WTC11 (cell line): ENCODE measurements at regions not wholly inside any gene's neighbourhood (a gene's known extent, or its start where the extent isn't known, plus 50 kb on each side); places are given as distances from the start of the nearest gene placed in this dataset.

ENCODE experiments used
- ATAC-seq: fragments of 200-7000 bp; cut with Tn5 transposase; 2 replicates; pipeline ENCODE4 v1.10.0; 2021; ENCODE audit warnings: mild to moderate bottlenecking, moderate library complexity
- CTCF ChIA-PET: fragments of 300-600 bp; sonication (Branson Sonifier 250); formaldehyde crosslinking; loops from one replicate; lab custom pipeline; 2021; ENCODE audit warnings: antibody characterized with exemption; lab: Charles Lee
- POLR2A ChIA-PET: fragments of 350-600 bp; sonication (Branson Sonifier 250); formaldehyde crosslinking; loops from one replicate; lab custom pipeline; 2021; ENCODE audit warnings: antibody characterized with exemption; lab: Charles Lee
- DNase-seq: peaks from one replicate; pipeline ENCODE4 v3.0.0; 2021; ENCODE audit warnings: low spot score
- H3K27ac Mint-ChIP-seq: 2 replicates; pipeline ENCODE4 v1.8.0; 2021; ENCODE audit warnings: mixed read lengths
- H3K27me3 Mint-ChIP-seq: 2 replicates; pipeline ENCODE4 v1.8.0; 2021; ENCODE audit warnings: low read depth, mild to moderate bottlenecking, moderate library complexity, mixed read lengths
- H3K36me3 Mint-ChIP-seq: 2 replicates; pipeline ENCODE4 v1.8.0; 2021; ENCODE audit warnings: mixed read lengths
- H3K4me1 Mint-ChIP-seq: 2 replicates; pipeline ENCODE4 v1.8.0; 2022; ENCODE audit warnings: mixed read lengths
- H3K4me3 Mint-ChIP-seq: 2 replicates; pipeline ENCODE4 v1.8.0; 2021; ENCODE audit warnings: mild to moderate bottlenecking, moderate library complexity, mixed read lengths
- H3K9me3 Mint-ChIP-seq: 2 replicates; pipeline ENCODE4 v1.8.0; 2021; ENCODE audit warnings: mixed read lengths
- ATF3 ChIP-seq: sonication (generic); formaldehyde crosslinking; conservative IDR thresholded peaks from 2 replicates; pipeline ENCODE4 v1.8.1; 2022; ENCODE audit warnings: mild to moderate bottlenecking, missing genetic modification reagents
- CBFB ChIP-seq: sonication (generic); formaldehyde crosslinking; IDR thresholded peaks from 2 replicates; pipeline ENCODE4 v1.8.1; 2022; ENCODE audit warnings: mild to moderate bottlenecking, low read depth, missing genetic modification reagents
- CREB1 ChIP-seq: sonication (generic); formaldehyde crosslinking; IDR thresholded peaks from 2 replicates; pipeline ENCODE4 v1.8.0; 2023; ENCODE audit warnings: mild to moderate bottlenecking, missing genetic modification reagents
- ELF4 ChIP-seq: sonication (generic); formaldehyde crosslinking; IDR thresholded peaks from 2 replicates; pipeline ENCODE4 v1.8.1; 2022; ENCODE audit warnings: low read depth, mild to moderate bottlenecking, moderate library complexity, missing genetic modification reagents
- FOXJ3 ChIP-seq: sonication (generic); formaldehyde crosslinking; IDR thresholded peaks from 2 replicates; pipeline ENCODE4 v1.9.0; 2021; ENCODE audit warnings: missing genetic modification reagents, mild to moderate bottlenecking, borderline replicate concordance
- GABPB1 ChIP-seq: sonication (generic); formaldehyde crosslinking; IDR thresholded peaks from 2 replicates; pipeline ENCODE4 v1.8.1; 2023; ENCODE audit warnings: mild to moderate bottlenecking, missing genetic modification reagents
- HMGXB4 ChIP-seq: sonication (generic); formaldehyde crosslinking; IDR thresholded peaks from 2 replicates; pipeline ENCODE4 v1.8.1; 2023; ENCODE audit warnings: mild to moderate bottlenecking, moderate library complexity, missing genetic modification reagents
- MXD4 ChIP-seq: fragments of 250-450 bp; sonication (Bioruptor Pico); IDR thresholded peaks from 2 replicates; pipeline ENCODE4 v1.8.0; 2021; ENCODE audit warnings: mild to moderate bottlenecking, moderate library complexity, borderline replicate concordance
- MYBL2 ChIP-seq: sonication (generic); formaldehyde crosslinking; IDR thresholded peaks from 2 replicates; pipeline ENCODE4 v1.8.1; 2023; ENCODE audit warnings: mild to moderate bottlenecking, moderate library complexity, missing genetic modification reagents
- NFE2L1 ChIP-seq: sonication (generic); formaldehyde crosslinking; IDR thresholded peaks from 2 replicates; pipeline ENCODE4 v1.8.1; 2023; ENCODE audit warnings: missing genetic modification reagents
- NR1H2 ChIP-seq: sonication (generic); formaldehyde crosslinking; IDR thresholded peaks from 2 replicates; pipeline ENCODE4 v1.9.0; 2021; ENCODE audit warnings: mild to moderate bottlenecking, moderate library complexity, missing genetic modification reagents
- OVOL2 ChIP-seq: fragments of 250-450 bp; sonication (Bioruptor Pico); IDR thresholded peaks from 2 replicates; pipeline ENCODE4 v1.9.0; 2021; ENCODE audit warnings: mild to moderate bottlenecking, borderline replicate concordance
- RORB ChIP-seq: fragments of 250-450 bp; sonication (Bioruptor Pico); IDR thresholded peaks from 2 replicates; pipeline ENCODE4 v1.9.0; 2021; ENCODE audit warnings: mild to moderate bottlenecking
- TCF7 ChIP-seq: sonication (generic); formaldehyde crosslinking; IDR thresholded peaks from 2 replicates; pipeline ENCODE4 v1.8.0; 2022; ENCODE audit warnings: mild to moderate bottlenecking, low read depth, missing genetic modification reagents, moderate library complexity
- USF2 ChIP-seq: sonication (generic); formaldehyde crosslinking; IDR thresholded peaks from 2 replicates; pipeline ENCODE4 v1.8.1; 2023; ENCODE audit warnings: mild to moderate bottlenecking, missing genetic modification reagents, moderate library complexity
- ZMAT4 ChIP-seq: fragments of 250-450 bp; sonication (Bioruptor Pico); IDR thresholded peaks from 2 replicates; pipeline ENCODE4 v1.9.0; 2021; ENCODE audit warnings: mild to moderate bottlenecking
- ZNF138 ChIP-seq: sonication (generic); formaldehyde crosslinking; conservative IDR thresholded peaks from 2 replicates; pipeline ENCODE4 v1.8.1; 2022; ENCODE audit warnings: mild to moderate bottlenecking, moderate library complexity, missing genetic modification reagents
- ZNF281 ChIP-seq: sonication (generic); formaldehyde crosslinking; IDR thresholded peaks from 2 replicates; pipeline ENCODE4 v1.8.0; 2023; ENCODE audit warnings: mild to moderate bottlenecking, missing genetic modification reagents
- TF ChIP-seq, protein P1 (sequence below): sonication (generic); formaldehyde crosslinking; IDR thresholded peaks from 2 replicates; pipeline ENCODE4 v1.8.1; 2022; ENCODE audit warnings: low read depth, missing genetic modification reagents, borderline replicate concordance
- TF ChIP-seq, protein P2 (sequence below): sonication (generic); formaldehyde crosslinking; conservative IDR thresholded peaks from 2 replicates; pipeline ENCODE4 v1.8.1; 2023; ENCODE audit warnings: mild to moderate bottlenecking, low read depth, missing genetic modification reagents, moderate library complexity
- TF ChIP-seq, protein P3 (sequence below): sonication (generic); formaldehyde crosslinking; IDR thresholded peaks from 2 replicates; pipeline ENCODE4 v1.8.0; 2023; ENCODE audit warnings: missing genetic modification reagents, mild to moderate bottlenecking, borderline replicate concordance

DNA sequence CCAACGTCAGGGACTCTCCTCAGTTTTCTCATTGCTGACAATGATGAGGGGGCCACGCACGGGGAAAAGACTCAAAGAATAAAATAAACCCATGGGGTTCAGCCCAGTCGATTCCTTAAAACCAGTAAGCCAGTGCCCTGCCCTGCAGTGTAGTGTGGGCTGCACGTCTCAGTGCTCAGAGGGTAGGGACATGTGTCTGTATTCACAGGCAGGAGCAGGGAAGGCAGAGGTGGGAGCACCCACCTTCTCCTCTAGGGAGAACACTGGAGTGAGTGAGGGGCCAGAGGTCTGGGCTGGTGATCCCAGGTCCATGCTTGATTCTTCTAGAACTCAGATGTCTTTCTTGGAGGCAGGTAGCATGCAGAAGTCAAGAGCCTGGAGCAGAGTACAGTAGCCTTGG is 303.6 kb downstream of the MATN1 start (continued):
- TF ChIP-seq ZNF281 (CRISPR knock-in tag) (no peak), GABPB1 (CRISPR knock-in tag) (no peak), RORB (CRISPR knock-in tag) (no peak), MYBL2 (no peak), NFE2L1 (no peak), USF2 (CRISPR knock-in tag) (no peak)
- TF ChIP-seq, protein P1, sequence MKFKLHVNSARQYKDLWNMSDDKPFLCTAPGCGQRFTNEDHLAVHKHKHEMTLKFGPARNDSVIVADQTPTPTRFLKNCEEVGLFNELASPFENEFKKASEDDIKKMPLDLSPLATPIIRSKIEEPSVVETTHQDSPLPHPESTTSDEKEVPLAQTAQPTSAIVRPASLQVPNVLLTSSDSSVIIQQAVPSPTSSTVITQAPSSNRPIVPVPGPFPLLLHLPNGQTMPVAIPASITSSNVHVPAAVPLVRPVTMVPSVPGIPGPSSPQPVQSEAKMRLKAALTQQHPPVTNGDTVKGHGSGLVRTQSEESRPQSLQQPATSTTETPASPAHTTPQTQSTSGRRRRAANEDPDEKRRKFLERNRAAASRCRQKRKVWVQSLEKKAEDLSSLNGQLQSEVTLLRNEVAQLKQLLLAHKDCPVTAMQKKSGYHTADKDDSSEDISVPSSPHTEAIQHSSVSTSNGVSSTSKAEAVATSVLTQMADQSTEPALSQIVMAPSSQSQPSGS (CRISPR knock-in tag): no peak
- TF ChIP-seq, protein P2, sequence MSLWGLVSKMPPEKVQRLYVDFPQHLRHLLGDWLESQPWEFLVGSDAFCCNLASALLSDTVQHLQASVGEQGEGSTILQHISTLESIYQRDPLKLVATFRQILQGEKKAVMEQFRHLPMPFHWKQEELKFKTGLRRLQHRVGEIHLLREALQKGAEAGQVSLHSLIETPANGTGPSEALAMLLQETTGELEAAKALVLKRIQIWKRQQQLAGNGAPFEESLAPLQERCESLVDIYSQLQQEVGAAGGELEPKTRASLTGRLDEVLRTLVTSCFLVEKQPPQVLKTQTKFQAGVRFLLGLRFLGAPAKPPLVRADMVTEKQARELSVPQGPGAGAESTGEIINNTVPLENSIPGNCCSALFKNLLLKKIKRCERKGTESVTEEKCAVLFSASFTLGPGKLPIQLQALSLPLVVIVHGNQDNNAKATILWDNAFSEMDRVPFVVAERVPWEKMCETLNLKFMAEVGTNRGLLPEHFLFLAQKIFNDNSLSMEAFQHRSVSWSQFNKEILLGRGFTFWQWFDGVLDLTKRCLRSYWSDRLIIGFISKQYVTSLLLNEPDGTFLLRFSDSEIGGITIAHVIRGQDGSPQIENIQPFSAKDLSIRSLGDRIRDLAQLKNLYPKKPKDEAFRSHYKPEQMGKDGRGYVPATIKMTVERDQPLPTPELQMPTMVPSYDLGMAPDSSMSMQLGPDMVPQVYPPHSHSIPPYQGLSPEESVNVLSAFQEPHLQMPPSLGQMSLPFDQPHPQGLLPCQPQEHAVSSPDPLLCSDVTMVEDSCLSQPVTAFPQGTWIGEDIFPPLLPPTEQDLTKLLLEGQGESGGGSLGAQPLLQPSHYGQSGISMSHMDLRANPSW: no peak
- TF ChIP-seq, all 79 proteins: peak for 0

DNA sequence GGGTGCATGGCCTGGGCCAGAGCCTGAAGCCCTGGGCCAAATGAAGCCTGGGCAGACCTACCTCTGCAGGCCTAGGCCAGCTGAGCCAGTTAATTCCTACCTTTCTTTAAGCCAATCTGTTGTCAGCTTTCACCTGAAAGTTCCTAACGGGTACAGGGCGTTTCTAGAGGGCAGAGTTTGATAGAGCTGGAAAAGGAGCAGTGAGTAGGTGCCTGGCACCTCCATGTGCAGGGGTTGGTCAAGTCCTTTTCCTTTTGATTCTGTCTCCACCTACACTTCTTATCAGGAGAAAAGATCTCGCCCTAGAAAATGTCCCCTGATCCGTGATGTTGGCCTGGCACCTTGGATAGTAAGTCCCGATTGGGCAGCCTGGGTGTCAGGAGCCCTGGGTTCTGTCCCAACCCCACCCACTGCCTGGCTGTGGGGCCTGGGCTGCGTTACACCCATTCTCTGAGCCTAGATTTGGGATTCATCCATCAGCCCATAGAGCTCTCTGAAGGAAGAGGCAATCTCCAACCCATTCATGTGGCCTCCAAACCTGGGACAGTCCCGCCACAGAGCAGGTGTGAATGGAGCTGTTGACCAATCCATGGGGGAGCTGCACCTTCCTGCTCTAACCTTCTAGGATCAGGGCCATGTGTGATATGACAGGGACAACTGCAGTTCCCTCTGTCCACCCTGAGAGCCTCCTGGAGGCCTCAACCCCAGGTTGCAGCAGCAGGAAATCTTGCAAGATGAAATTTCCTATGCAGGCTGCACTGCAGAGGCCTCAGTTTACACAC is 304.3 kb downstream of the MATN1 start:
- H3K9me3 Mint-ChIP-seq: no peaks in the 10 kb centered on the region
- no peak overlapping the region for H3K4me3 Mint-ChIP-seq
- DNase-seq (no peak), ATAC-seq (no peak)
- ChIA-PET POLR2A (no interaction called here), CTCF (interaction anchor here (1.8 to 2.4 kb wide), 2 partner anchors 11 to 39 kb away, joined by 8 to 11 read pairs; no protein-coding TSS in a partner anchor)
- H3K36me3 Mint-ChIP-seq: no peaks in the 10 kb centered on the region
- H3K27me3 Mint-ChIP-seq: no peaks in the 10 kb centered on the region; the same call in 1 of the 2 replicates
- H3K4me1 Mint-ChIP-seq: 0 out of 2 replicates have a peak, but pooled peaks cover 3% of the 10 kb centered on the region
- no peak overlapping the region for H3K27ac Mint-ChIP-seq
- TF ChIP-seq, protein P3, sequence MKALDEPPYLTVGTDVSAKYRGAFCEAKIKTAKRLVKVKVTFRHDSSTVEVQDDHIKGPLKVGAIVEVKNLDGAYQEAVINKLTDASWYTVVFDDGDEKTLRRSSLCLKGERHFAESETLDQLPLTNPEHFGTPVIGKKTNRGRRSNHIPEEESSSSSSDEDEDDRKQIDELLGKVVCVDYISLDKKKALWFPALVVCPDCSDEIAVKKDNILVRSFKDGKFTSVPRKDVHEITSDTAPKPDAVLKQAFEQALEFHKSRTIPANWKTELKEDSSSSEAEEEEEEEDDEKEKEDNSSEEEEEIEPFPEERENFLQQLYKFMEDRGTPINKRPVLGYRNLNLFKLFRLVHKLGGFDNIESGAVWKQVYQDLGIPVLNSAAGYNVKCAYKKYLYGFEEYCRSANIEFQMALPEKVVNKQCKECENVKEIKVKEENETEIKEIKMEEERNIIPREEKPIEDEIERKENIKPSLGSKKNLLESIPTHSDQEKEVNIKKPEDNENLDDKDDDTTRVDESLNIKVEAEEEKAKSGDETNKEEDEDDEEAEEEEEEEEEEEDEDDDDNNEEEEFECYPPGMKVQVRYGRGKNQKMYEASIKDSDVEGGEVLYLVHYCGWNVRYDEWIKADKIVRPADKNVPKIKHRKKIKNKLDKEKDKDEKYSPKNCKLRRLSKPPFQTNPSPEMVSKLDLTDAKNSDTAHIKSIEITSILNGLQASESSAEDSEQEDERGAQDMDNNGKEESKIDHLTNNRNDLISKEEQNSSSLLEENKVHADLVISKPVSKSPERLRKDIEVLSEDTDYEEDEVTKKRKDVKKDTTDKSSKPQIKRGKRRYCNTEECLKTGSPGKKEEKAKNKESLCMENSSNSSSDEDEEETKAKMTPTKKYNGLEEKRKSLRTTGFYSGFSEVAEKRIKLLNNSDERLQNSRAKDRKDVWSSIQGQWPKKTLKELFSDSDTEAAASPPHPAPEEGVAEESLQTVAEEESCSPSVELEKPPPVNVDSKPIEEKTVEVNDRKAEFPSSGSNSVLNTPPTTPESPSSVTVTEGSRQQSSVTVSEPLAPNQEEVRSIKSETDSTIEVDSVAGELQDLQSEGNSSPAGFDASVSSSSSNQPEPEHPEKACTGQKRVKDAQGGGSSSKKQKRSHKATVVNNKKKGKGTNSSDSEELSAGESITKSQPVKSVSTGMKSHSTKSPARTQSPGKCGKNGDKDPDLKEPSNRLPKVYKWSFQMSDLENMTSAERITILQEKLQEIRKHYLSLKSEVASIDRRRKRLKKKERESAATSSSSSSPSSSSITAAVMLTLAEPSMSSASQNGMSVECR: no peak
- TF ChIP-seq TCF7 (CRISPR knock-in tag) (no peak), FOXJ3 (CRISPR knock-in tag) (no peak), NFE2L1 (no peak), CBFB (CRISPR knock-in tag) (no peak), ZNF138 (CRISPR knock-in tag) (no peak), NR1H2 (no peak), ATF3 (CRISPR knock-in tag) (no peak), CREB1 (CRISPR knock-in tag) (no peak), HMGXB4 (no peak), MXD4 (CRISPR knock-in tag) (no peak), OVOL2 (CRISPR knock-in tag) (no peak), ELF4 (CRISPR knock-in tag) (no peak), ZMAT4 (CRISPR knock-in tag) (no peak)
